PC-3 (cell line): ENCODE measurements at regions not wholly inside any gene's neighbourhood (a gene's known extent, or its start where the extent isn't known, plus 50 kb on each side); places are given as distances from the start of the nearest gene placed in this dataset.

Experiments used
- EZH2phosphoT487 ChIP-seq: fragments of 300-600 bp; sonication (generic); IDR thresholded peaks from 2 replicates; pipeline ENCODE4 v1.6.1; 2018; ENCODE audit warnings: mild to moderate bottlenecking, antibody characterized with exemption, low read length, borderline replicate concordance
- TF ChIP-seq, protein P1 (sequence below): fragments of 300-600 bp; sonication (generic); conservative IDR thresholded peaks from 2 replicates; pipeline ENCODE4 v1.5.1; 2017; ENCODE audit warnings: antibody characterized with exemption, low read depth, mild to moderate bottlenecking, low read length

DNA sequence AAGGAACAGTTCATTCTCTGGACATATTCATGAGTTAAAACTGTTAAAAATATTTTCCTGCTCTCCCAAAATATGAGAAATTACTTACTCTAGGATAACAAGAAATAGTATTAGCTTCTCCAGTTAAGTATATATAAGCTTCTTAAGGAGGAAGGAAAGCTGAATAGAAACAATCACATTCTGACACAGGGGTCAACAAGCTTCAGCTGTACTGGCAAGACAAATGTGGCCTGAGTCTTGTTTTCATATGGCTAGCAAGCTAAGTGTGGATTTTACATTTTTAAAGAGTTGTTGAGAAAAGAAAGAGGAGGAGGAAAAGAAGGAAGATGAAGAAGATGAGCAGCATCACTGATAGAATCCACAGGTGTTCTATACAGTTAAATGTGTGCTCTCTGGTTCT, 313.8 kb downstream of the ZPLD1 start:
- TF ChIP-seq, protein P1, sequence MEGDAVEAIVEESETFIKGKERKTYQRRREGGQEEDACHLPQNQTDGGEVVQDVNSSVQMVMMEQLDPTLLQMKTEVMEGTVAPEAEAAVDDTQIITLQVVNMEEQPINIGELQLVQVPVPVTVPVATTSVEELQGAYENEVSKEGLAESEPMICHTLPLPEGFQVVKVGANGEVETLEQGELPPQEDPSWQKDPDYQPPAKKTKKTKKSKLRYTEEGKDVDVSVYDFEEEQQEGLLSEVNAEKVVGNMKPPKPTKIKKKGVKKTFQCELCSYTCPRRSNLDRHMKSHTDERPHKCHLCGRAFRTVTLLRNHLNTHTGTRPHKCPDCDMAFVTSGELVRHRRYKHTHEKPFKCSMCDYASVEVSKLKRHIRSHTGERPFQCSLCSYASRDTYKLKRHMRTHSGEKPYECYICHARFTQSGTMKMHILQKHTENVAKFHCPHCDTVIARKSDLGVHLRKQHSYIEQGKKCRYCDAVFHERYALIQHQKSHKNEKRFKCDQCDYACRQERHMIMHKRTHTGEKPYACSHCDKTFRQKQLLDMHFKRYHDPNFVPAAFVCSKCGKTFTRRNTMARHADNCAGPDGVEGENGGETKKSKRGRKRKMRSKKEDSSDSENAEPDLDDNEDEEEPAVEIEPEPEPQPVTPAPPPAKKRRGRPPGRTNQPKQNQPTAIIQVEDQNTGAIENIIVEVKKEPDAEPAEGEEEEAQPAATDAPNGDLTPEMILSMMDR, result no peak
- no peak for TF ChIP-seq EZH2phosphoT487
